K562 (cell line): ENCODE measurements at regions not wholly inside any gene's neighbourhood (a gene's known extent, or its start where the extent isn't known, plus 50 kb on each side); places are given as distances from the start of the nearest gene placed in this dataset.

Source experiments
- ATAC-seq: fragments of 200-7000 bp; cut with Tn5 transposase; 3 replicates; pipeline ENCODE4 v1.9.1; 2020; ENCODE audit warnings: moderate library complexity
- BruUV-seq: library from RNA; stranded (reverse); fragments of 400-500 nt; replicated peaks from 2 replicates; lab custom pipeline; 2021; lab: Mats Ljungman, UMichigan
- CTCF ChIA-PET: fragments of 300-600 bp; formaldehyde crosslinking; extraction: SDS; loops from one replicate; lab custom pipeline; 2021; ENCODE audit warnings: low intra/inter-chr PET ratio; lab: Yijun Ruan, JAX
- POLR2A ChIA-PET: fragments of 300-600, 350-650 bp; sonication (Branson Sonifier 250); formaldehyde crosslinking; extraction: SDS; loops from one replicate; lab custom pipeline; 2021; ENCODE audit warnings: antibody characterized with exemption, inconsistent platforms; lab: Yijun Ruan, JAX
- DNase-seq, 4 experiments: peaks; one replicate each; pipeline versions ENCODE4 v3.0.0 to v3.0.0-alpha.2; 2011 to 2018; ENCODE audit warnings: low spot score in 3 of 4, mixed read lengths in 3 of 4; ENCODE audit errors: extremely low read depth in 1 of 4
- FAIRE-seq: peaks from 2 replicates; lab custom pipeline; 2011; peaks lifted over from hg19 to GRCh38; lab: Jason Lieb, UNC
- H2AFZ ChIP-seq: 2 replicates; pipeline ENCODE4 v1.6.0; 2011; ENCODE audit warnings: low read depth, low read length, control low read depth, inconsistent platforms
- H3K27ac ChIP-seq: fragments of 200-600 bp; 3 replicates; pipeline ENCODE4 v1.8.0; 2011; ENCODE audit warnings: low read depth, mild to moderate bottlenecking, control low read depth, inconsistent platforms, low read length, moderate library complexity, mixed read lengths; ENCODE audit errors: extremely low read depth
- H3K27me3 ChIP-seq, 2 experiments: fragments of 300-600 bp in 1 of 2; 2 replicates in 1 of 2; 3 replicates in 1 of 2; pipeline versions ENCODE4 v1.6.0 to v1.8.0; 2011; ENCODE audit warnings: inconsistent platforms in 2 of 2, low read length in 2 of 2, mild to moderate bottlenecking in 1 of 2, mixed read lengths in 1 of 2, moderate library complexity in 1 of 2; ENCODE audit not compliant: control insufficient read depth in 2 of 2, insufficient read depth in 2 of 2
- H3K36me3 ChIP-seq: fragments of 300-600 bp; 3 replicates; pipeline ENCODE4 v1.8.0; 2011; ENCODE audit warnings: mild to moderate bottlenecking, low read length, inconsistent platforms; ENCODE audit not compliant: control insufficient read depth, insufficient read depth
- H3K4me1 ChIP-seq, 2 experiments: fragments of 200-600 bp in 1 of 2; replicated peaks in 1 of 2; 2 replicates in 1 of 2; 3 replicates in 1 of 2; pipeline versions ENCODE4 v1.5.1 to v1.8.0; 2011; ENCODE audit warnings: inconsistent platforms in 2 of 2, low read length in 2 of 2, mild to moderate bottlenecking in 1 of 2, mixed read lengths in 1 of 2, moderate library complexity in 1 of 2; ENCODE audit not compliant: control insufficient read depth in 2 of 2, insufficient read depth in 2 of 2
- H3K4me2 ChIP-seq: 2 replicates; pipeline ENCODE4 v1.6.1; 2011; ENCODE audit warnings: low read length, control low read depth, inconsistent platforms, mixed read lengths; ENCODE audit not compliant: insufficient read depth
- H3K4me3 ChIP-seq: fragments of 200-600 bp; sonication (generic), shearing (Covaris generic); 2 replicates; pipeline ENCODE4 v1.5.1; 2016; ENCODE audit warnings: control low read depth, inconsistent platforms
- H3K79me2 ChIP-seq: fragments of 200-600 bp; 3 replicates; pipeline ENCODE4 v1.8.0; 2011; ENCODE audit warnings: low read length, inconsistent platforms; ENCODE audit not compliant: control insufficient read depth, insufficient read depth
- H3K9ac ChIP-seq, 2 experiments: 2 replicates each; pipeline versions ENCODE4 v1.6.0 to v1.6.1; 2011; ENCODE audit warnings: low read depth in 2 of 2, low read length in 2 of 2, control low read depth in 1 of 2, inconsistent platforms in 1 of 2, mild to moderate bottlenecking in 1 of 2, mixed read lengths in 1 of 2; ENCODE audit not compliant: insufficient read depth in 1 of 2
- H3K9me1 ChIP-seq: one replicate; pipeline ENCODE4 v1.6.0; 2011; ENCODE audit warnings: inconsistent platforms, mild to moderate bottlenecking, low read length, moderate library complexity; ENCODE audit not compliant: control insufficient read depth, insufficient read depth
- H3K9me3 ChIP-seq: replicated peaks from 2 replicates; pipeline ENCODE4 v1.5.1; 2011; ENCODE audit warnings: low read depth, low read length, inconsistent platforms; ENCODE audit not compliant: control insufficient read depth, insufficient read depth
- H4K20me1 ChIP-seq: replicated peaks from 2 replicates; pipeline ENCODE4 v1.6.1; 2011; ENCODE audit warnings: low read length, inconsistent platforms, mixed read lengths; ENCODE audit not compliant: control insufficient read depth, insufficient read depth
- CLOCK ChIP-seq: fragments of 250-450 bp; sonication (Bioruptor Pico); IDR thresholded peaks from 2 replicates; pipeline ENCODE4 v1.4.0; 2020; ENCODE audit warnings: mild to moderate bottlenecking, moderate library complexity, borderline replicate concordance
- FOS ChIP-seq: IDR thresholded peaks from 3 replicates; pipeline ENCODE4 v1.6.1; 2011; ENCODE audit not compliant: insufficient read length; ENCODE audit errors: extremely low read depth
- GABPA ChIP-seq: fragments of 200-800 bp; sonication (Bioruptor generic); conservative IDR thresholded peaks from 2 replicates; pipeline ENCODE4 v1.6.1; 2016; ENCODE audit warnings: low read depth, missing genetic modification characterization, missing compliant biosample characterization
- GATAD2A ChIP-seq: fragments of 450-650 bp; IDR thresholded peaks from 2 replicates; pipeline ENCODE4 v1.6.1; 2017
- IRF2 ChIP-seq: sonication (generic); formaldehyde crosslinking; IDR thresholded peaks from 2 replicates; pipeline ENCODE4 v1.8.1; 2022; ENCODE audit warnings: mild to moderate bottlenecking, missing genetic modification reagents
- MED1 ChIP-seq: sonication (generic); formaldehyde crosslinking; IDR thresholded peaks from 2 replicates; pipeline ENCODE4 v1.8.1; 2023; ENCODE audit warnings: missing genetic modification reagents, borderline replicate concordance
- NR1H2 ChIP-seq: sonication (generic); formaldehyde crosslinking; IDR thresholded peaks from 2 replicates; pipeline ENCODE4 v1.4.0; 2020; ENCODE audit warnings: mild to moderate bottlenecking, missing genetic modification reagents
- POLR2G ChIP-seq: fragments of 200-400 bp; formaldehyde crosslinking; IDR thresholded peaks from 2 replicates; pipeline ENCODE4 v1.6.1; 2017; ENCODE audit warnings: low read depth, mild to moderate bottlenecking, antibody characterized with exemption, low read length, moderate library complexity
- PREB ChIP-seq: sonication (generic); formaldehyde crosslinking; IDR thresholded peaks from 2 replicates; pipeline ENCODE4 v1.8.1; 2023; ENCODE audit warnings: mild to moderate bottlenecking, missing genetic modification reagents
- SMARCE1 ChIP-seq: fragments of 450-650 bp; IDR thresholded peaks from 2 replicates; pipeline ENCODE4 v1.7.1; 2016; ENCODE audit warnings: mild to moderate bottlenecking
- STAG1 ChIP-seq: sonication (generic); formaldehyde crosslinking; IDR thresholded peaks from 2 replicates; pipeline ENCODE4 v1.5.0; 2020; ENCODE audit warnings: missing genetic modification reagents, borderline replicate concordance
- THRA ChIP-seq: fragments of 450-650 bp; IDR thresholded peaks from 2 replicates; pipeline ENCODE4 v1.6.1; 2017; ENCODE audit warnings: mild to moderate bottlenecking, moderate library complexity
- ZNF584 ChIP-seq: fragments of 200-800 bp; sonication (Bioruptor generic); IDR thresholded peaks from 2 replicates; pipeline ENCODE4 v1.6.1; 2016; ENCODE audit warnings: low read depth, mild to moderate bottlenecking, missing genetic modification characterization, missing compliant biosample characterization
- ZNF696 ChIP-seq: fragments of 250-450 bp; sonication (Bioruptor Pico); conservative IDR thresholded peaks from 2 replicates; pipeline ENCODE4 v1.4.0; 2020; ENCODE audit warnings: mild to moderate bottlenecking, moderate library complexity
- ZSCAN32 ChIP-seq: fragments of 450-650 bp; formaldehyde crosslinking; IDR thresholded peaks from 2 replicates; pipeline ENCODE4 v1.4.0; 2020; ENCODE audit warnings: mild to moderate bottlenecking, moderate library complexity
- in situ Hi-C: fragments of 300-500 bp; cut with MboI; formaldehyde crosslinking; loops from 4 replicates; pipeline ENCODE4 v1.15.0; 2018; ENCODE audit warnings: inconsistent platforms, mixed read lengths
- intact Hi-C: fragments of 100-400 bp; cut with micrococcal nuclease; formaldehyde crosslinking; loops from 2 replicates; pipeline ENCODE4 v1.14.2; 2022

- TF ChIP-seq ZNF584 (CRISPR knock-in tag) (no peak), STAG1 (CRISPR knock-in tag) (no peak), PREB (CRISPR knock-in tag) (no peak), GATAD2A (no peak), MED1 (no peak)
Observed at GRCh38 chr10:108003576-108003975, 839.1 kb upstream of the SORCS1 start (continued).

- Histone ChIP-seq H3K79me2 (no peaks in the 10 kb centered on the region), H3K4me1 (no peaks in the 10 kb centered on the region), H3K36me3 (no peaks in the 10 kb centered on the region), H3K9me1 (no peaks in the 10 kb centered on the region), H3K4me3 (no peak overlapping the region), H3K9ac (no peak overlapping the region), H2AFZ (no peak overlapping the region), H4K20me1 (no peaks in the 10 kb centered on the region), H3K27me3 (no peaks in the 10 kb centered on the region), H3K4me2 (no peak overlapping the region), H3K9me3 (no peaks in the 10 kb centered on the region), H3K27ac (no peak overlapping the region)
- in situ Hi-C loops (no loop called here), intact Hi-C loops (no loop called here)
- FAIRE-seq (no peak), ATAC-seq (no peak), DNase-seq (no peak)
- no TSS peak for BruUV-seq
- TF ChIP-seq ZNF696 (CRISPR knock-in tag), result no peak
- no peak for TF ChIP-seq POLR2G
- TF ChIP-seq IRF2 (CRISPR knock-in tag), result no peak
- TF ChIP-seq THRA, result no peak
- no peak for TF ChIP-seq NR1H2 (CRISPR knock-in tag)
- TF ChIP-seq FOS, result no peak
- no peak for TF ChIP-seq CLOCK (CRISPR knock-in tag)
- no peak for TF ChIP-seq ZSCAN32 (CRISPR knock-in tag)
- TF ChIP-seq GABPA (tag), result no peak
- no peak for TF ChIP-seq SMARCE1
- ChIA-PET CTCF (no interaction called here), POLR2A (no interaction called here)
Observed at GRCh38 chr10:108003061-108003460, 838.6 kb upstream of the SORCS1 start.
